Nephron progenitor cell (in vitro differentiated cells): ENCODE measurements at regions not wholly inside any gene's neighbourhood (a gene's known extent, or its start where the extent isn't known, plus 50 kb on each side); places are given as distances from the start of the nearest gene placed in this dataset.

Source experiments
- DNase-seq: peaks from one replicate; pipeline ENCODE4 v3.0.0; 2021
- H3K27ac Mint-ChIP-seq: 2 replicates; pipeline ENCODE4 v1.8.0; 2021; ENCODE audit warnings: mild to moderate bottlenecking, moderate library complexity, mixed read lengths
- H3K27me3 Mint-ChIP-seq: 2 replicates; pipeline ENCODE4 v1.8.0; 2021; ENCODE audit warnings: mild to moderate bottlenecking, low read depth, mixed read lengths; ENCODE audit not compliant: poor library complexity
- H3K36me3 Mint-ChIP-seq: 2 replicates; pipeline ENCODE4 v1.8.0; 2021; ENCODE audit warnings: low read depth, mixed read lengths
- H3K4me1 Mint-ChIP-seq: 2 replicates; pipeline ENCODE4 v1.8.0; 2021; ENCODE audit warnings: mixed read lengths
- H3K4me3 Mint-ChIP-seq: 2 replicates; pipeline ENCODE4 v1.8.0; 2021; ENCODE audit warnings: mild to moderate bottlenecking, moderate library complexity, mixed read lengths
- H3K9me3 Mint-ChIP-seq: 2 replicates; pipeline ENCODE4 v1.8.0; 2021; ENCODE audit warnings: mild to moderate bottlenecking, moderate library complexity, mixed read lengths
- TF ChIP-seq, protein P1 (sequence below): fragments of 200-600 bp; sonication (generic); IDR thresholded peaks from 2 replicates; pipeline ENCODE4 v1.5.0; 2021; ENCODE audit warnings: antibody characterized with exemption

DNA sequence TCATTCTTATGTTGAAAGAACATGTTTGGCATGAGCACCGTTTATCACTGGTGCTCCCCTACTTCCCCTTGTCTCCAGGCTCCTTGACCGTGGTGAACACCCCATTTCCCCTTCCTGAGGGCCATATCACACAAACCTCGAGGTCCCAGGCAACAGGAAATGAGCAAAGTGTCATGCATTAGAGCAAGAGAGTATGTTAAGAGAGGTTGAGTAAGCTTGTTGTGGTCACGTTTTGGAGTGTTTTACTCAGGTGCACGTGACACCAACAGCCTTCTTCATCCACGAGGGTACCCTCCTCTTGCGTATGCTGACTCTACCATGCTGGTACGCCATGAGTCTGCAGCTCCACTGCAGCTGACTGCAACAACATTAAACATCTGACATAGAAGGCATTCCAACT lies 482.2 kb upstream of the NBEA start:
- Mint-ChIP-seq H3K27me3 (no peaks in the 10 kb centered on the region), H3K4me3 (no peak overlapping the region), H3K4me1 (no peaks in the 10 kb centered on the region), H3K27ac (no peak overlapping the region), H3K9me3 (peaks cover 6% of the 10 kb centered on the region), H3K36me3 (no peaks in the 10 kb centered on the region)
- DNase-seq, result no peak
- TF ChIP-seq, protein P1, sequence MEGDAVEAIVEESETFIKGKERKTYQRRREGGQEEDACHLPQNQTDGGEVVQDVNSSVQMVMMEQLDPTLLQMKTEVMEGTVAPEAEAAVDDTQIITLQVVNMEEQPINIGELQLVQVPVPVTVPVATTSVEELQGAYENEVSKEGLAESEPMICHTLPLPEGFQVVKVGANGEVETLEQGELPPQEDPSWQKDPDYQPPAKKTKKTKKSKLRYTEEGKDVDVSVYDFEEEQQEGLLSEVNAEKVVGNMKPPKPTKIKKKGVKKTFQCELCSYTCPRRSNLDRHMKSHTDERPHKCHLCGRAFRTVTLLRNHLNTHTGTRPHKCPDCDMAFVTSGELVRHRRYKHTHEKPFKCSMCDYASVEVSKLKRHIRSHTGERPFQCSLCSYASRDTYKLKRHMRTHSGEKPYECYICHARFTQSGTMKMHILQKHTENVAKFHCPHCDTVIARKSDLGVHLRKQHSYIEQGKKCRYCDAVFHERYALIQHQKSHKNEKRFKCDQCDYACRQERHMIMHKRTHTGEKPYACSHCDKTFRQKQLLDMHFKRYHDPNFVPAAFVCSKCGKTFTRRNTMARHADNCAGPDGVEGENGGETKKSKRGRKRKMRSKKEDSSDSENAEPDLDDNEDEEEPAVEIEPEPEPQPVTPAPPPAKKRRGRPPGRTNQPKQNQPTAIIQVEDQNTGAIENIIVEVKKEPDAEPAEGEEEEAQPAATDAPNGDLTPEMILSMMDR, result no peak

DNA sequence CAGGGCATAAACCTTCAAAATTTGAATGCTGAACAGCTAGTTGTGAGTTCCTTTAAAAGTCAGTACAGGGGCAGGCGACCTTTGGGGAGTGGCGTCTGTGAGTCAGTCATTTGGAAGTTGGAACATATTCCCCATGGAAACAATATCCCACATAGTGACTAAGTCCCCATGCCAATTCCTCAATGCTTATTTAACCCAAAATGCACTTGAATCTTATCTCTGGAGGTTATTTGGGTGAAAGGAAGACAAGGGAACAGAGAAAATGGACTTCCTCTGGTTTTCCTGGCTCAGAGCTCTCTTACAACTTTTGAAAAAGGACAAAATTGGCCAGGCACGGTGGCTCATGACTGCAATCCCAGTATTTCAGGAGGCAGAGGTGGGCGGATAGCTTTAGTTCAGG lies 479.2 kb upstream of the NBEA start:
- no peaks in the 10 kb centered on the region for H3K9me3 Mint-ChIP-seq
- H3K27ac Mint-ChIP-seq, result no peak overlapping the region
- H3K4me1 Mint-ChIP-seq, result no peaks in the 10 kb centered on the region
- no peaks in the 10 kb centered on the region for H3K36me3 Mint-ChIP-seq
- no peak overlapping the region for H3K4me3 Mint-ChIP-seq
- no peak for DNase-seq
- TF ChIP-seq, protein P1, result no peak
- H3K27me3 Mint-ChIP-seq, result no peaks in the 10 kb centered on the region

DNA sequence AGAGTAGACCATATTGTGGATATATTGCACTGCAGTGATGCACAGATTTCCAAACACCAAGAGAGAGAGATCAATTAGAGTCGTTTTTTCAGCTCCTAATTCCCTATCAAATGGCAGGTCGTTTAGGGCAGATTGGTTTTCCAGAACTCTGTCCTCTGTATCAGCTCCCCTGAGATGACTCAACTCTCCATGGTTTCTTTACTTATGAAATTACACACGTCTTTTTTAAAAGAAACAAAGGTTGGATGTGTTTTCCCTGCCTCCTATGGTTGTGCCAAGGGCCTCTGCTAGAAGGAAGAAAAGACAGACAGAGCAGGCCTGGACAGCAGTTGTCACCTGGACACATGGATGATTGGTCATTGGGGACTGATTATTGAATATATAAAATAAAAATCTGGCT lies 478.1 kb upstream of the NBEA start:
- TF ChIP-seq, protein P1, result no peak
- no peak overlapping the region for H3K4me3 Mint-ChIP-seq
- H3K27ac Mint-ChIP-seq, result no peak overlapping the region
- no peak for DNase-seq
- no peaks in the 10 kb centered on the region for H3K9me3 Mint-ChIP-seq
- no peaks in the 10 kb centered on the region for H3K4me1 Mint-ChIP-seq
- H3K36me3 Mint-ChIP-seq, result no peaks in the 10 kb centered on the region
- no peaks in the 10 kb centered on the region for H3K27me3 Mint-ChIP-seq

DNA sequence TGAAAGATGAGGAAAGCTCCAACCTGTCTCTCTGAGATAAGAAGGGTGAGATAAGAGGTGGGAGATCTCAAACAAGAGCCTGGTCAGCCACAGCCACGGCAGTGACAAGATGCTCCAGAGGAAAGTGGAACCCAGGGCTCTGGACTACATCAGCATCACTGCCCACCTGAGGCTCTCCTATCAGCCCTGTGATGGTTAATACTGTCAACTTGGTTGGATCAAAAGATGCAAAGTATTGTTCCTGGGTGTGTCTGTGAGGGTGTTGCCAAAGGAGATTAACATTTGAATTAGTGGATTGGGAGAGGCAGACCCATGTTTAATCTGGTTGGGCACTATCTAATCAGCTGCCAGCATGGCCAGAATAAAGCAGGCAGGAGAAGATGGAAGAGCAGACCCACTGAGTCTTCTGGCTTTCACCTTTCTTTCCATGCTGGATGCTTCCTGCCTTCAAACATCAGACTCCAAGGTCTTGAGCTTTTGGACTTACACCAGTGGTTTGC lies 476.6 kb upstream of the NBEA start:
- H3K4me3 Mint-ChIP-seq, result no peak overlapping the region
- H3K27ac Mint-ChIP-seq, result no peak overlapping the region

DNA sequence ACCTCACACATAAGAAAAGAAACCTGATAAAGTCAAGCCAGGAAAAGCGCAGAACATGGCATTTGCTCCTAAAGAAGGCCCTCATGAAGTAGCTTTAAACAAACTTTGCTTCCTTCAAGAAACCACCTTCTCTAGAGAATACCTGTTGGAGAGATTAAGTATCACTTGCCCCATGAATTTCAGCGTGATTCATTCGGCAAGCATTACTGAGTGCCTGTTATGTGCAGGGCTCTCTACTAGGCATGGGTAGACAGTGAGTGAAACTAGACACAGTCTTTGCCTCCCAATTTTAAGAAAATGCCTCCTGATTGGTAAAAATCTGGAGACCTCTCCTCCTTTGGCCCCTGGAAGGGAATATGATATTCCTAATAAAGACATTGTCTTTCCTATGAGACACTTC lies 475.8 kb upstream of the NBEA start:
- Mint-ChIP-seq H3K27ac (no peak overlapping the region), H3K36me3 (no peaks in the 10 kb centered on the region), H3K4me1 (no peaks in the 10 kb centered on the region), H3K4me3 (no peak overlapping the region), H3K27me3 (no peaks in the 10 kb centered on the region), H3K9me3 (no peaks in the 10 kb centered on the region)
- DNase-seq, result no peak
- TF ChIP-seq, protein P1, result no peak

More for the DNA sequence above, 476.6 kb upstream of the NBEA start:
- no peaks in the 10 kb centered on the region for H3K27me3 Mint-ChIP-seq
- TF ChIP-seq, protein P1, result no peak
- DNase-seq, result no peak
- H3K36me3 Mint-ChIP-seq, result no peaks in the 10 kb centered on the region
- no peaks in the 10 kb centered on the region for H3K4me1 Mint-ChIP-seq
- no peaks in the 10 kb centered on the region for H3K9me3 Mint-ChIP-seq

DNA sequence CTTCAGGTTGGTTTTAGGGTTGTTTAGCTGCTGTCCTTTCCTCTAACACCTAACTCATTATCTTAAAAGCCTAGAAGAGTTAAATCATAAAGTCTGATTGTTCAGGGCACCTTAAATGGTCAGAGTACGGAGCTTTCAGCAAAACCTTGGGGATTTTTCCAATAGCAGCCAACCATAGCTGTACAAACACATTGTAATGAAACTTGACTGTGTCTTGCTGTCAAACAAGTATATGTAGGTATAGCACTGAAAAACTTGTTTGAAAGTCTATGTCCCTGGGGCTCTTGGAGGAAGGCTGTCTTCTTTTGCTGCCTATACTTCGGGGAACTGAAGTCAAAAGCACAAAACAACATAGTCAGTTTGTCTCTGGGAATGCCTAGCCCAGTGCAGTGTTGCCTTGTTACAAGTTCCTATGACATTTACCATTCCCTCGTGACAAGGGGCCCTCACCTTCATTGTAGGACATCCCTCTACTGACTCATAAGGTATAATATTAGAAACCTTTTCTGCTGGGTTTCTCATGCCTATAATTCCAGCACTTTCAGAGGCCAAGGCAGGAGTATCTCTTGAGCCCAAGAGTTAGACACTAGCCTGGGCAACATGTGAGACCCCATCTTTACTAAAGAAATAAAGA lies 474.5 kb upstream of the NBEA start:
- DNase-seq, result no peak
- Mint-ChIP-seq H3K4me1 (no peaks in the 10 kb centered on the region), H3K27me3 (peaks cover 2% of the 10 kb centered on the region), H3K27ac (peak overlapping the region; percentile 52), H3K9me3 (no peaks in the 10 kb centered on the region), H3K36me3 (no peaks in the 10 kb centered on the region), H3K4me3 (no peak overlapping the region)
- TF ChIP-seq, protein P1, result no peak
